ENCODE measurements at regions not wholly inside any gene's neighbourhood (a gene's known extent, or its start where the extent isn't known, plus 50 kb on each side); places are given as distances from the start of the nearest gene placed in this dataset.

DNA sequence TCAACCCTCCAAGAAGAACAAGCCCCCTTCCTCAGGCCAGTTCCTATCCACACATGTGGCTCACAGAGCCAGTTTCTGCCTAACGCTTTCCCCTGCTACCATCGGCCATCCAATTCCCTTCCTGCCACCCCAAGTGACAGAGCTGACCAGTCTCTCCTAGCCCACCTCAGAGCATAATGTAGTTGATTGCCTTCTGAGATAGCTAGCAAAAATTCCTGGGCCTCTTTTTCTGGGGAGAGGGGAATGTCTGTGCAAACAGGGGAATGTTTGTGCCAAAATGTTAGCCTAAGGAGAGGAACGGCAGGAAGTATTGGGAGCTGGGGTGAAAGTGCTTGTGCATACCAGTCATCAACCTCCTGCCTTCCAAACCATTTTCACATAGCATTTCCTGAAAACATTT is 157.0 kb downstream of the PJA2 start:
- TF ChIP-seq POLR2A (IDR thresholded peaks at IDR 0.05), result no peak
- H3K36me3 ChIP-seq, result no peaks in the 10 kb centered on the region
- no peak overlapping the region for H3K27ac ChIP-seq
- H3K9me3 ChIP-seq, result no peaks in the 10 kb centered on the region
- WGBS, 5 donors, result 75 to 89% (median 84%) methylated on average over 3 of the region's 3 CpGs
- intact Hi-C loops (cut with DNase I; ENCODE audit: low total_unique reads), result no loop called here
- no peaks in the 10 kb centered on the region for H3K4me1 ChIP-seq
- no peak for DNase-seq
- no peaks in the 10 kb centered on the region for H3K27me3 ChIP-seq
- H3K4me3 ChIP-seq, result no peak overlapping the region

DNA sequence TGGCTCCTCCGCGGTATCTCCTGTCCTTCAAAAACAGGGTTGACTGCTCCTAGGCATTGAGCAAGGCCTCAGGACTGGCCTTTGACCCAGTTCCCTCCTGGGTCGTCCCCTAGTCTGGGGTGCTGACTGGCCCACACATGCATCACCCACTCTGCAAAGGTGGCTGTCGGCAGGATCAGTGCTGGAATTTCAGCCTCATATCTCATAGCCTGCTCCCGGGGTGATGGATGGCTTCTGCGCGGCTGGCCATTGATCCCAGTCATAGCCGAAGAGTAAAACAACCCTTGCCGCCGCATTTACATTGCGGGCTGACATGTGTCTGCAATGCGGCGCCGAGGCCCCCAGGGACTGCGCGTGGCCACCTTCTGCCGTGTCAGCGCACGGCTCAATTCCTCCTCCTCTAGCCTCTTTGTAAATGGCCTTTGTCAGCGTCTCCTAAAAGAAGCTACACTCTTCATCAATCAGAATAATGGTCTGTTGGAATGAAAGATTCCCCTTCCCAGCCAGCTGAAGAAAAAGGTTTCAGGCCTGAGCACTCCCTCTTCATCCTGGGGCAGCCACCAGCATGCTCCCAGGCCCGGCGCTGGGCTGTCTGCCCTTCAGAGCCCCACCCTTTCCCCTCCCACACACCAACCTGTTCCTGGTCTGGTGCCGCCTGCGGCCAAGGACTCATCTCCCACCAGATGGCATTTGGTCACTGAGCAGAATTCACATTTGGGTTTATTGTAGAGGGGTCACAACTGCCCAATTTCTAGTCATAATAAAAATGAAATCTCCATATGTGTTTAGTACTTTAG is 159.0 kb downstream of the PJA2 start:
- TF ChIP-seq EP300 (IDR thresholded peaks at IDR 0.05) (no peak), POLR2AphosphoS5 (IDR thresholded peaks at IDR 0.05) (no peak), POLR2A (IDR thresholded peaks at IDR 0.05) (no peak)
- TF ChIP-seq, protein P1, sequence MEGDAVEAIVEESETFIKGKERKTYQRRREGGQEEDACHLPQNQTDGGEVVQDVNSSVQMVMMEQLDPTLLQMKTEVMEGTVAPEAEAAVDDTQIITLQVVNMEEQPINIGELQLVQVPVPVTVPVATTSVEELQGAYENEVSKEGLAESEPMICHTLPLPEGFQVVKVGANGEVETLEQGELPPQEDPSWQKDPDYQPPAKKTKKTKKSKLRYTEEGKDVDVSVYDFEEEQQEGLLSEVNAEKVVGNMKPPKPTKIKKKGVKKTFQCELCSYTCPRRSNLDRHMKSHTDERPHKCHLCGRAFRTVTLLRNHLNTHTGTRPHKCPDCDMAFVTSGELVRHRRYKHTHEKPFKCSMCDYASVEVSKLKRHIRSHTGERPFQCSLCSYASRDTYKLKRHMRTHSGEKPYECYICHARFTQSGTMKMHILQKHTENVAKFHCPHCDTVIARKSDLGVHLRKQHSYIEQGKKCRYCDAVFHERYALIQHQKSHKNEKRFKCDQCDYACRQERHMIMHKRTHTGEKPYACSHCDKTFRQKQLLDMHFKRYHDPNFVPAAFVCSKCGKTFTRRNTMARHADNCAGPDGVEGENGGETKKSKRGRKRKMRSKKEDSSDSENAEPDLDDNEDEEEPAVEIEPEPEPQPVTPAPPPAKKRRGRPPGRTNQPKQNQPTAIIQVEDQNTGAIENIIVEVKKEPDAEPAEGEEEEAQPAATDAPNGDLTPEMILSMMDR (IDR thresholded peaks at IDR 0.05), result no peak
- Histone ChIP-seq H3K27me3 (no peaks in the 10 kb centered on the region), H3K36me3 (no peaks in the 10 kb centered on the region), H3K27ac (no peak overlapping the region), H3K4me3 (no peak overlapping the region), H3K9me3 (peaks cover 0 to 15% (median 12%) of the 10 kb centered on the region in 4 donors), H3K4me1 (no peaks in the 10 kb centered on the region)
- intact Hi-C loops (cut with DNase I; ENCODE audit: low total_unique reads), result no loop called here
- no peak for DNase-seq
- WGBS, 5 donors, result 75 to 89% (median 86%) methylated on average over 21 to 24 of the region's 24 CpGs

DNA sequence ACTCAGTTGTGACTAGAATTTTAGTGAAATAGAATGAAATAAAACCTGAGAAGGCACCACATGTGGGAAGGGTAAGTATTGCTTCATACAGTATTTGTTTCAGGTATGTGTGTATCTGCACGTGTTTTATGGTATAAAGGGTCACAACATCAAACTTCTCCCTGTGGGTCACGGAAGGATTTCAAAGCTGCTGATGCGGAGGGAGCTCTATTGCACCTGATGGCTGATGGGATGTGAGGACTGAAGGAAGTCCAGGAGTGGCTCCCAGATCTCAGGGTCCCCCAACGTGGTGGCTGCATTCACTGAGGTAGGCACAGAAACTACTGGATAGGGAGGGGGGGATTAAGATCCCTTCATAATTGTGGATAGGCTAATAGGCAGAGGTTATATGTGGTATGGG is 159.7 kb downstream of the PJA2 start:
- intact Hi-C loops (cut with DNase I; ENCODE audit: low total_unique reads), result no loop called here
- no peaks in the 10 kb centered on the region for H3K27me3 ChIP-seq
- H3K9me3 ChIP-seq, result peaks cover 0 to 21% (median 12%) of the 10 kb centered on the region in 4 donors
- H3K36me3 ChIP-seq, result no peaks in the 10 kb centered on the region
- 88 to 97% (median 89%) methylated on average over 4 of the region's 4 CpGs for WGBS, 5 donors
- H3K4me1 ChIP-seq, result no peaks in the 10 kb centered on the region
- H3K4me3 ChIP-seq, result no peak overlapping the region
- DNase-seq, result no peak
- H3K27ac ChIP-seq, result no peak overlapping the region
- TF ChIP-seq POLR2A (IDR thresholded peaks at IDR 0.05) (no peak), POLR2AphosphoS5 (IDR thresholded peaks at IDR 0.05) (no peak)

DNA sequence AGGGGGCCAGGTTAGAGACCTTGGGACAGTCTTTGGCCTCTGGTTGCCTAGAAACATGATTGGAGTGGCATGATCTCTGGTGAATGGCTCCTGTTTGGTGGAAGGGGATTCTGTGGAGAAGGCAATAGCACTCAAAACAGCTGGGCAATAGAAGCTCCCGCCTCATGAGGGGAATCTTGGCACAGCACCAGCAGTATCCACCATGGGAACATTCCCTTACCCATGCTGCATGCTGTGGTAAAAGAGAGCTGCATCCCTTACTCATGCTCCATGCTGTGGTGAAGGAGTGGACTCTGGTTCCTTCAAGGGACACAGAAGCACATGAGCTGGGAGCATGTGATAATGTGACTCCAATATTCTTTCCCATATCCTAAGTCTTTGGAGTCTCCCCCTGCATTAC is 160.6 kb downstream of the PJA2 start:
- TF ChIP-seq POLR2AphosphoS5 (IDR thresholded peaks at IDR 0.05) (no peak), POLR2A (IDR thresholded peaks at IDR 0.05) (no peak), EP300 (IDR thresholded peaks at IDR 0.05) (no peak)
- TF ChIP-seq, protein P1 (IDR thresholded peaks at IDR 0.05), result no peak
- DNase-seq, result no peak
- WGBS, 5 donors, result 90 to 100% (median 93%) methylated on average over 1 of the region's 1 CpG
- Histone ChIP-seq H3K9me3 (peaks cover 0 to 21% (median 12%) of the 10 kb centered on the region in 4 donors), H3K27me3 (no peaks in the 10 kb centered on the region), H3K27ac (no peak overlapping the region), H3K4me3 (no peak overlapping the region), H3K36me3 (no peaks in the 10 kb centered on the region), H3K4me1 (no peaks in the 10 kb centered on the region)
- intact Hi-C loops (cut with DNase I; ENCODE audit: low total_unique reads), result no loop called here

DNA sequence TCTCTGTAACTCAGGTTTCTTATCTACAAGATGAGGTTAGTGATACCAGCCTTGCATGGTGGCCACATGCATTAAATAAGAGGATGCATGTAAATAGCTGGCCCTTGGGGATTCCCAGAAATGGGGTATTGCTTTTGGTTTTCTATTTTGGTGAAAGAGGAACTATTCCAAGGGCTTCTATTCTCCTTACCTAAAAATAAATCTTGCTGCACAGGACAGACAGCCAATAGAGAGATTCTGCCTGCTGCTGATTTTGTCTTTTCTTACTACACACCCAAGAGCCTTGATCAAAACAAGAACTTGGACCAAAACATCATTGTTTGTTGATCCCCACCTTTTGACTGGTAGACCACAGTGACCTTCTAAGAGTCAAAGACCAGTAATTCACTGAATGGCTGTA is 161.8 kb downstream of the PJA2 start:
- Histone ChIP-seq H3K9me3 (peaks cover 0 to 21% (median 12%) of the 10 kb centered on the region in 4 donors), H3K4me1 (no peaks in the 10 kb centered on the region), H3K4me3 (no peak overlapping the region), H3K27me3 (no peaks in the 10 kb centered on the region), H3K36me3 (no peaks in the 10 kb centered on the region), H3K27ac (no peak overlapping the region)
- no peak for TF ChIP-seq POLR2A (IDR thresholded peaks at IDR 0.05)
- no peak for TF ChIP-seq POLR2AphosphoS5 (IDR thresholded peaks at IDR 0.05)
- TF ChIP-seq, protein P1 (IDR thresholded peaks at IDR 0.05), result no peak
- no peak for TF ChIP-seq EP300 (IDR thresholded peaks at IDR 0.05)
- DNase-seq, result no peak
- intact Hi-C loops (cut with DNase I; ENCODE audit: low total_unique reads), result no loop called here

Data from stomach (tissue), 8 donors.